Right lobe of liver (tissue), 4 donors: ENCODE measurements at regions not wholly inside any gene's neighbourhood (a gene's known extent, or its start where the extent isn't known, plus 50 kb on each side); places are given as distances from the start of the nearest gene placed in this dataset.

Experiments
- POLR2A ChIP-seq: fragments of 450-650 bp; IDR thresholded peaks from one replicate; pipeline ENCODE4 v1.6.1; 2017; ENCODE audit warnings: antibody characterized with exemption, mild to moderate bottlenecking
- TF ChIP-seq, protein P1 (sequence below), 4 donors: fragments of 200-600 bp in 3 of 4; fragments of 450-650 bp in 1 of 4; IDR thresholded peaks; one replicate each; pipeline versions ENCODE4 v1.5.1 to v1.8.0; 2016 to 2022; ENCODE audit warnings: antibody characterized with exemption in 4 of 4, mild to moderate bottlenecking in 2 of 4
- donor health status: DM: no; HTN: no; CAD: no.
- donor health status: DM: no; HTN: no; CAD: no.
- donor health status: DM: no; HTN: yes; CAD: no.

- no peak for TF ChIP-seq POLR2A
- TF ChIP-seq, protein P1, sequence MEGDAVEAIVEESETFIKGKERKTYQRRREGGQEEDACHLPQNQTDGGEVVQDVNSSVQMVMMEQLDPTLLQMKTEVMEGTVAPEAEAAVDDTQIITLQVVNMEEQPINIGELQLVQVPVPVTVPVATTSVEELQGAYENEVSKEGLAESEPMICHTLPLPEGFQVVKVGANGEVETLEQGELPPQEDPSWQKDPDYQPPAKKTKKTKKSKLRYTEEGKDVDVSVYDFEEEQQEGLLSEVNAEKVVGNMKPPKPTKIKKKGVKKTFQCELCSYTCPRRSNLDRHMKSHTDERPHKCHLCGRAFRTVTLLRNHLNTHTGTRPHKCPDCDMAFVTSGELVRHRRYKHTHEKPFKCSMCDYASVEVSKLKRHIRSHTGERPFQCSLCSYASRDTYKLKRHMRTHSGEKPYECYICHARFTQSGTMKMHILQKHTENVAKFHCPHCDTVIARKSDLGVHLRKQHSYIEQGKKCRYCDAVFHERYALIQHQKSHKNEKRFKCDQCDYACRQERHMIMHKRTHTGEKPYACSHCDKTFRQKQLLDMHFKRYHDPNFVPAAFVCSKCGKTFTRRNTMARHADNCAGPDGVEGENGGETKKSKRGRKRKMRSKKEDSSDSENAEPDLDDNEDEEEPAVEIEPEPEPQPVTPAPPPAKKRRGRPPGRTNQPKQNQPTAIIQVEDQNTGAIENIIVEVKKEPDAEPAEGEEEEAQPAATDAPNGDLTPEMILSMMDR (IDR thresholded peaks at IDR 0.05): no peak
These were observed 55.6 kb upstream of the RPL11 start for GRCh38 chr1:23636009-23636408.
